ENCODE measurements at regions not wholly inside any gene's neighbourhood (a gene's known extent, or its start where the extent isn't known, plus 50 kb on each side); places are given as distances from the start of the nearest gene placed in this dataset.
"Not testable (repeated sequence)": the region's sequence is repeated elsewhere in the genome, so short reads cannot be mapped to it uniquely, and the experiment has no call there.

DNA sequence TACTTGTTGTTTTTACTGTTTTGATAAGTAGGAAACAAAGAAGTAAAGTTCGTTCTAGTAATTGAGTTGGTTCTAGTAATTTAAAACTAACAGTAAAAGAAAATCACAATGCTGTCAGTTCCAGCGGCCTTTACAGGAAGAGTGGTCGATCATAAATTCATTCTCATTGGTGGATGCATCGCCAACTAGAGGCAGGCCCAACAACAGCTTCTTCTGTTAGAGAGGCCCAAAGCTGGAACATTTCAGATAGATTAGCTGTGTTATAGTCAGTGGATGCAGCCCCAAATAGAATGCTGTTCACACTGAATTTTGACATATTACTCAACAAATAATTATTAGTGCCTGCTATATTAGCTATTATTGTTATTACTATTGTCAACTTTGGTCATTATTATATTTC lies 80.8 kb downstream of the ARRDC3 start:
- no peaks in the 10 kb centered on the region for H3K36me3 ChIP-seq (ENCODE audit: insufficient read depth, low read length)
- H3K27me3 ChIP-seq (ENCODE audit: insufficient read depth, low read length): no peaks in the 10 kb centered on the region
- no peak for DNase-seq (ENCODE audit: insufficient read length, low spot score, missing footprints)
- H4K20me1 ChIP-seq (ENCODE audit: insufficient read depth, low read length): no peaks in the 10 kb centered on the region
- no peaks in the 10 kb centered on the region for H3K79me2 ChIP-seq (ENCODE audit: insufficient read depth, low read length)
- H3K27ac ChIP-seq (ENCODE audit: low read depth, low read length): peak overlapping the region; percentile 43
- peaks cover 15% of the 10 kb centered on the region for H3K4me1 ChIP-seq (ENCODE audit: insufficient read depth, low read length)
- H3K4me2 ChIP-seq (ENCODE audit: insufficient read depth, low read length): no peak overlapping the region
- H3K4me3 ChIP-seq (ENCODE audit: insufficient read depth, low read length): no peak overlapping the region
- TF ChIP-seq, protein P1, sequence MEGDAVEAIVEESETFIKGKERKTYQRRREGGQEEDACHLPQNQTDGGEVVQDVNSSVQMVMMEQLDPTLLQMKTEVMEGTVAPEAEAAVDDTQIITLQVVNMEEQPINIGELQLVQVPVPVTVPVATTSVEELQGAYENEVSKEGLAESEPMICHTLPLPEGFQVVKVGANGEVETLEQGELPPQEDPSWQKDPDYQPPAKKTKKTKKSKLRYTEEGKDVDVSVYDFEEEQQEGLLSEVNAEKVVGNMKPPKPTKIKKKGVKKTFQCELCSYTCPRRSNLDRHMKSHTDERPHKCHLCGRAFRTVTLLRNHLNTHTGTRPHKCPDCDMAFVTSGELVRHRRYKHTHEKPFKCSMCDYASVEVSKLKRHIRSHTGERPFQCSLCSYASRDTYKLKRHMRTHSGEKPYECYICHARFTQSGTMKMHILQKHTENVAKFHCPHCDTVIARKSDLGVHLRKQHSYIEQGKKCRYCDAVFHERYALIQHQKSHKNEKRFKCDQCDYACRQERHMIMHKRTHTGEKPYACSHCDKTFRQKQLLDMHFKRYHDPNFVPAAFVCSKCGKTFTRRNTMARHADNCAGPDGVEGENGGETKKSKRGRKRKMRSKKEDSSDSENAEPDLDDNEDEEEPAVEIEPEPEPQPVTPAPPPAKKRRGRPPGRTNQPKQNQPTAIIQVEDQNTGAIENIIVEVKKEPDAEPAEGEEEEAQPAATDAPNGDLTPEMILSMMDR (IDR thresholded peaks at IDR 0.05; ENCODE audit: extremely low read depth, low read depth, low read length): no peak
- no peak overlapping the region for H2AFZ ChIP-seq (ENCODE audit: low read length)
- H3K9me3 ChIP-seq (ENCODE audit: low read depth, low read length): no peaks in the 10 kb centered on the region

DNA sequence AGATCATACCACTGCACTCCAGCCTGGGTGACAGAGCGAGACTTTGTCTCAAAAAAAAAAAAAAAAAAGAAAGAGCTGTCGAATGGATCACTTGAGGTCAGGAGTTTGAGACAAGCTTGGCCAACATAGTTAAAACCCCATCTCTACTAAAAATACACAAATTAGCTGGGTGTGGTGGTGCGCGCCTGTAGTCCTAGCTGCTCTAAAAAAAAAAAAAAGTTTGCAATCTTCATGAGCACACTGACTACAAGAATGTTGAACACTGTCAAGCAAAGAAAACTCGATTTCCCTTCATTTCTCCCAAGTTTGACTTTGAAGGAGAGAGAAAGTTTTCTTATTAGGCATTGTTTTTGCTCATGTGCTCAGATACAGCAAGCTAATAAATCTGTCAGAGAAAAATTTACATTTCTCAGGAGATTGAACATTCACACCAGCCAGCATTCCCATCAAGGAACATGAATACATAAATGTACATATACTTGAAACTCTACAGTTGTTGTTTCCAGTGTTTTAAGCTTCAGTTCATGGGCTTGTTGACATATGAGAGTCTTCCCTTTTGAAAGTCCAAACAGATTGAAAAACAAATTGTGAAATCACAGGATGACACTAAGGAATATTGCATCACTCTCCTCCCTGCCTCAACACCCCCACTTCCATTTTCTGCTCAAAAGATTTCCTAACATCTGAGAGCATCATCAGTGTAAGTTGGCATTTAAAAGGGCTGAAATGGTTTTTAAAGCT lies 81.8 kb downstream of the ARRDC3 start:
- peaks cover 18% of the 10 kb centered on the region for H3K4me1 ChIP-seq (ENCODE audit: insufficient read depth, low read length)
- H3K79me2 ChIP-seq (ENCODE audit: insufficient read depth, low read length): no peaks in the 10 kb centered on the region
- no peaks in the 10 kb centered on the region for H4K20me1 ChIP-seq (ENCODE audit: insufficient read depth, low read length)
- no peak overlapping the region for H3K4me3 ChIP-seq (ENCODE audit: insufficient read depth, low read length)
- DNase-seq (ENCODE audit: insufficient read length, low spot score, missing footprints): no peak
- H3K27ac ChIP-seq (ENCODE audit: low read depth, low read length): peak overlapping the region; percentile 43
- H3K9me3 ChIP-seq (ENCODE audit: low read depth, low read length): no peaks in the 10 kb centered on the region
- H3K27me3 ChIP-seq (ENCODE audit: insufficient read depth, low read length): no peaks in the 10 kb centered on the region
- no peaks in the 10 kb centered on the region for H3K36me3 ChIP-seq (ENCODE audit: insufficient read depth, low read length)
- H3K4me2 ChIP-seq (ENCODE audit: insufficient read depth, low read length): no peak overlapping the region
- TF ChIP-seq, protein P1 (IDR thresholded peaks at IDR 0.05; ENCODE audit: extremely low read depth, low read depth, low read length): no peak
- peak overlapping the region; percentile 58 for H2AFZ ChIP-seq (ENCODE audit: low read length)

DNA sequence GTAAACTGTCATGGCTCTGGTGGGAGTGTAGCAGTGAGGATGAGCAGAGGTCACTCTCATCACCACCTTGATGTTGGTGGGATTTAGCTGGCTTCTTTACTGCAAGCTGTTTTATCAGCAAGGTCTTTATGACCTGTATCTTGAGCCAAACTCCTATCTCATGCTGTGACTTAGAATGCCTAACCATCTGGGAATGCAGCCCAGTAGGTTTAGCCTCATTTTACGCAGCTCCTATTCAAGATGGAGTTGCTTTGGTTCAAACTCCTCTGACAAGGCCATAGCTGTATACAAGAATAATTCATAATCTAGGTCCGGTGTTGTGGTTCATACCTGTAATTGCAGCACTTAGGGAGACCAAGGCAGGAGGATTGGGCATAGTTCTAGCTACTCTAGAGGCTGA lies 85.1 kb downstream of the ARRDC3 start:
- H3K27ac ChIP-seq (ENCODE audit: low read depth, low read length): peak overlapping the region; percentile 74
- no peak for DNase-seq (ENCODE audit: insufficient read length, low spot score, missing footprints)
- H3K4me2 ChIP-seq (ENCODE audit: insufficient read depth, low read length): no peak overlapping the region
- H3K27me3 ChIP-seq (ENCODE audit: insufficient read depth, low read length): no peaks in the 10 kb centered on the region
- no peaks in the 10 kb centered on the region for H4K20me1 ChIP-seq (ENCODE audit: insufficient read depth, low read length)
- TF ChIP-seq, protein P1 (IDR thresholded peaks at IDR 0.05; ENCODE audit: extremely low read depth, low read depth, low read length): no peak
- H2AFZ ChIP-seq (ENCODE audit: low read length): no peak overlapping the region
- no peak overlapping the region for H3K4me3 ChIP-seq (ENCODE audit: insufficient read depth, low read length)
- H3K9me3 ChIP-seq (ENCODE audit: low read depth, low read length): no peaks in the 10 kb centered on the region
- H3K36me3 ChIP-seq (ENCODE audit: insufficient read depth, low read length): no peaks in the 10 kb centered on the region
- peaks cover 20% of the 10 kb centered on the region for H3K4me1 ChIP-seq (ENCODE audit: insufficient read depth, low read length)
- no peaks in the 10 kb centered on the region for H3K79me2 ChIP-seq (ENCODE audit: insufficient read depth, low read length)

DNA sequence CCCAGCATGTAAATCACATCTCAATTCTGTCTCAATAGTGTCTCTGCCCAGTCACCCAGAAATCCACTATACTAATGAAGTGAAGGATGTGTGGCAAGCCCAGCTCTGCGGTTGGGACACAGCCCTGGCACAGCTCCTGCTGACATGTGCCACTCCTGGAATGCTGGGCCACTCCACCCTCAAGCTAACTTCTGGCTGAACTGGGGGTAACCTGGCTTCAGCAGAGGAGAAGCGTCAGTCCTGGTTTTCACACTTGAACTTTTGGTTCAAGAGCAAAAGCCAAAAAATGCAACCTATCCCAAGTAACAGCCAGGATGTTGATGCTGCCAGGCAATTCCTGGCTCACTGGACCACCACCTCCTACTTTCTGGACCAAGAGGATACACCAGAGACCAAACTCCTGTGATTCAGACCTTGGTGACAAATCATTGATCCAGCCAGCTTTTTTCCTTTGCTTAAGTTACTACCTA lies 86.4 kb downstream of the ARRDC3 start:
- Histone ChIP-seq H3K27ac (ENCODE audit: low read depth, low read length) (peak overlapping the region; percentile 74), H3K4me1 (ENCODE audit: insufficient read depth, low read length) (peaks cover 18% of the 10 kb centered on the region), H3K9me3 (ENCODE audit: low read depth, low read length) (no peaks in the 10 kb centered on the region), H2AFZ (ENCODE audit: low read length) (peak overlapping the region; percentile 51), H3K4me2 (ENCODE audit: insufficient read depth, low read length) (peak overlapping the region; percentile 49), H3K4me3 (ENCODE audit: insufficient read depth, low read length) (peak overlapping the region; percentile 26), H3K36me3 (ENCODE audit: insufficient read depth, low read length) (no peaks in the 10 kb centered on the region), H3K79me2 (ENCODE audit: insufficient read depth, low read length) (no peaks in the 10 kb centered on the region), H3K27me3 (ENCODE audit: insufficient read depth, low read length) (no peaks in the 10 kb centered on the region), H4K20me1 (ENCODE audit: insufficient read depth, low read length) (no peaks in the 10 kb centered on the region)
- TF ChIP-seq, protein P1 (IDR thresholded peaks at IDR 0.05; ENCODE audit: extremely low read depth, low read depth, low read length): no peak
- DNase-seq (ENCODE audit: insufficient read length, low spot score, missing footprints): peak; percentile 86

DNA sequence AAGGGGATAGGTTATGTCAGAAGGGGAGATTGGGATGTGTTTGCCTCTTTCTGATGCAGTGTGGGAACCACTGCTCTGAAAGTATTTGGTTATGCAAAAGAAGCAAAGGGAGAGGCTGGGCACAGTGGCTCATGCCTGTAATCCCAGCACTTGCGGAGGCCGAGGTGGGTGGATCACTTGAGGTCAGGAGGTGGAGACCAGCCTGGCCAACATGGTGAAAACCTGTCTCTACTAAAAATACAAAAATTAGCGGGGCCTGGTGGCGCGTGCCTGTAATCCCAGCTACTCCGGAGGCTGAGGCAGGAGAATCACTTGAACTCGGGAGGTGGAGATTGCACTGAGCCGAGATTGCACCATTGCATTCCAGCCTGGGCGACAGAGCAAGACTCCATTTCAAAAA lies 87.0 kb downstream of the ARRDC3 start:
- Histone ChIP-seq H3K4me1 (ENCODE audit: insufficient read depth, low read length) (peaks cover 16% of the 10 kb centered on the region), H3K27ac (ENCODE audit: low read depth, low read length) (peak overlapping the region; percentile 74), H3K4me2 (ENCODE audit: insufficient read depth, low read length) (peak overlapping the region; percentile 49), H2AFZ (ENCODE audit: low read length) (peak overlapping the region; percentile 51)
- H3K4me3 ChIP-seq (ENCODE audit: insufficient read depth, low read length); H3K27me3 ChIP-seq (ENCODE audit: insufficient read depth, low read length); H4K20me1 ChIP-seq (ENCODE audit: insufficient read depth, low read length); H3K79me2 ChIP-seq (ENCODE audit: insufficient read depth, low read length); H3K36me3 ChIP-seq (ENCODE audit: insufficient read depth, low read length); H3K9me3 ChIP-seq (ENCODE audit: low read depth, low read length): not testable (repeated sequence)
- peak; percentile 59 for DNase-seq (ENCODE audit: insufficient read length, low spot score, missing footprints)
